DMS114 treated with DMSO at 0.1 percent for 48 hours (cell line): ENCODE measurements at regions not wholly inside any gene's neighbourhood (a gene's known extent, or its start where the extent isn't known, plus 50 kb on each side); places are given as distances from the start of the nearest gene placed in this dataset.
"Not testable (repeated sequence)": the region's sequence is repeated elsewhere in the genome, so short reads cannot be mapped to it uniquely, and the experiment has no call there.

Experiments
- DNase-seq: peaks from one replicate; lab custom pipeline; 2025; ENCODE audit not compliant: unreplicated experiment; lab: John Stamatoyannopoulos, UW

DNA sequence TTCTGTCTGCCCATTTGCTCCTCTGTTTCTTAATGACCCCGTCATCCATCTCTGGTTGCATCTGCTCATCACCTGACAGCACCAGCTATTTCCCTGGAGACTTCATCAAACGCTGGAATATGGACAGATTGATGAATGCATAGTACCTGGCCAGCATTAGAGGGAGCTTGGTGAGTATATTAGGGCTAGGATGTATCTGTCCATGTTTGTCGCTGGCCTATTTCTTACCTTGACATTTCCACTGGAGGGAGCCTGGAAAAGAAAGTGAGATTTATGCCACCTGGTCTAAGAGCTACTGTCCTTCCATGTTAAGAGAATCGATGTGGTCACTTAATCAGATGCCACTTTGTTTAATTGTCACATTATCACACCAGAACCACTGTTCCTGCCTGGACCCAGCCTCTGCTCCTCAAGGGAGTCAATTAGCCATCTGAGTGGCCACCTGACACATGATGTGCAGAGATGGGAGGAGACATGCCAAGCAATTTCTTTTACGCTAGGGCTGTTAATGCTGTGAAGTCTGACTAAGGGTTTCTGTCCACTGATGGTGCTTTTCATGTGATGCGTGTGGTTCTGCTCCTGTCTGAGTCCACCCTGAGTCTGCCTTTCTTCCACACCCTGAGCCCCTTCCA lies 75.3 kb upstream of the SFSWAP start:
- no peak for DNase-seq

DNA sequence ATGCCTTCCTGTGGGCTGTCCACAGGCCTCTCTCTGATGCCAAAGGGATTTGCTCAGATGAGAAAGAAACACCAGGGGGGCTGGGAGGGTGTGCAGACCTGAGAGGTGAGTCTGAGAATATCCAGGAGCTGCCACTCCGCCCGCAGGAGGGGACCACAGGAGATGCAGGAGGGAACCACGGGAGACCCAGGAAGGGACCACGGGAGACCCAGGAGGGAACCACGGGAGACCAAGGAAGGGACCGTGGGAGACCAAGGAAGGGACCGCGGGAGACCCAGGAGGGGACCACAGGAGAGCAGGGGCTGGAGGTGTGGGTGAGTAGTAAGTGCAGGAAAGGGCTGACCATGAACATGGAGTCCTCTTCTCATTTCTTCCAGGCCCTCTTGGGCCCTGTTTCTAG lies 74.6 kb upstream of the SFSWAP start:
- DNase-seq = no peak

DNA sequence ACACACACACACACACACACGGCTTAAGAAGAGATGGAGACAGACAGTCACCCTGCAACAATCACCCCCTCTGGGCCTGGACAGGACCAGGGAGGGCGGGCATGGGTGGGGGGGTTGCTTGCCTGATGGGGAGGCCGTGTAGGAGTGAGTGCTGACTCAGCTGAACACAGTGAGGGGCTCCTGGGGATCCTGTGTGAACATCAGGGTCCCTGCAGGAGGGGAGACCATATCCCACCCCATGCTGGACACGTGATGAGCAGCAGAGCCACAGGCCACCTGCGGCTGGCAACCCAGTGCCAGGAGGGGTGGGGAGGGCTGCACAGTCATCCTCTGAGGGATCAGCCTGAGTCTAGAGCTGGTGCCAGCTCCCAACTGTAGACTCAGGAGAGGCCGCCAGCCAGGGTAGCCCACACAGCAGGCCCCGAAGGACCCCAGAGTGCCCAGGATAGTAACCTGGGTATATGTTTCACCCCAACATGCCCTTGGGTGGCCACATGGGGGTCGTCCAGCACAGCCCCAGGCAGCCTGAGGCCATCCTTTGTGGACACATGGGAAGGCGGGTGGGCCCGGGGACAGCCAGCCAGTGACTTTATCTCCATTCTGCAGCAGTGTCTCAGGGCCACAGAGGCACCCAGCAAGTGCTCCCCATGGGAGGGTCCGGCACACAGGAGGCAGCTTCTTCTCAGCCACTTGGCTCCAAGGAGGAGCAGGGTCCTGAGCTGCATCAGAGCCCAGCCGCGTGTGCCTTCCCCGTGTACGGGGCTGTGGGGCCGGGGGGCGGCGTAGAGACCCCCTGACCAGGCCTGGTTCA lies 73.7 kb upstream of the SFSWAP start:
- no peak for DNase-seq

- DNase-seq = no peak
Observed at GRCh38 chr12:131637986-131638385, 72.9 kb upstream of the SFSWAP start.

GRCh38 chr12:131639270-131639940 lies 71.5 kb upstream of the SFSWAP start:
- no peak for DNase-seq

- DNase-seq = no peak
Observed at GRCh38 chr12:131640525-131640924, 70.4 kb upstream of the SFSWAP start.

DNA sequence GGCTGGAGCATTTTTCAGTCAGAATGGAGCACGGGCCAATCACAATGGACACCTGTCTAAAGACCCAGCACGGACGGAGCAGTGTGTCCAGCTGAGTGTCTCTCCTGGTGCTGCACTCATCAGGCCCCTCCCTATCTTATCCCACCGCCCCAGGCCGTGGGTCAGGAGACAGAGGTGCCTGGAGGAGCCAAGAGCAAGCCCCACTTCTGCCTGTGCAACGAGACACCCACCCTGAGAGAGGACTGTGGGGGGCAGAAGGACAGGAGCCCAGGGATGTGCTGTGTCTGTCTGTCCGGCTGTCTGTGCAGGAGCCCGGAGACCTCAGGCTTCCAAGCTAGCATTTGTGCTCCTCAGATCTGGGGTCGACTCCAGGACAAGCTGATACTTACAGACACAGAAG lies 69.6 kb upstream of the SFSWAP start:
- DNase-seq = no peak

DNA sequence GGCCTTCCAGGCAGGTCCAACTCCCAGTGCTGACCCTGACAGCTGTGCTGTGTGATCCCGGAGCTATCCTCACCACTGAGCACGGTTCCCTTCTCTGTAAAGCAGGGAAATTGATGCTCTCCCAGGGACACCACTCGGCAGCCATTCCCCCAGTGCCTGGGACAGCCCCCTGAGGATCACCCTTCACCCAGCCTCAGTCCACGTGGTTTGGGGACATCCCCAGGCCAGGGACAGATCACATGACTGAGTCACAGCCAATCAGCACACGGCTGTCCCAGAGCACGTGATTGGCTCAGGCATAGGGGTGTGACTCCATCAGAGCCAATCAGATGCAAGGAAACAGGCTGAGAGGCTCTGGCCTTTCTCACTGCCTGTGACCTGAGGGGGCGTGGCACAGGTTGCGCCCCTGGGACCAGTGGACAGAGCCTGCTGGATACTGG lies 68.8 kb upstream of the SFSWAP start:
- DNase-seq = no peak

DNA sequence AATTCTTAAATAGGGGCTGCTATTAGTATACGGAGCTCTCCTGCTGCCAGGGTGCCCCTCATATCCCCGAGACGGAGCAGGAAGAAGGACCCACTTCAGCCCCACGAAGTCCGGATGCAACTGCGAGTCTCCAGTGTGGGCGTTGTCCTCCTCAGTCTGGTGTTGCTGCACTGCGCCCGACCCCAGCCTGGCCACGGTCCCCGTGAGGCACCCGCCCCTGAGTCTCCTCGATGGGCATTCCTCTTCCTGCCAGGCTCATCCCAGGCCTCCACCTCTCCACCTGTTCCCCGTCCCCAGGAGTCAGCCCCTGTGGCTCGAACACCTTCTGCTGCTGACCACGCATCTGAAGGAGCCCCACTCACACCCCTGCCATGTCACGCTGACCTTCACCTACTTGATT lies 68.1 kb upstream of the SFSWAP start:
- DNase-seq = no peak

- DNase-seq = no peak
Observed at GRCh38 chr12:131643631-131644452, 67.0 kb upstream of the SFSWAP start.

DNA sequence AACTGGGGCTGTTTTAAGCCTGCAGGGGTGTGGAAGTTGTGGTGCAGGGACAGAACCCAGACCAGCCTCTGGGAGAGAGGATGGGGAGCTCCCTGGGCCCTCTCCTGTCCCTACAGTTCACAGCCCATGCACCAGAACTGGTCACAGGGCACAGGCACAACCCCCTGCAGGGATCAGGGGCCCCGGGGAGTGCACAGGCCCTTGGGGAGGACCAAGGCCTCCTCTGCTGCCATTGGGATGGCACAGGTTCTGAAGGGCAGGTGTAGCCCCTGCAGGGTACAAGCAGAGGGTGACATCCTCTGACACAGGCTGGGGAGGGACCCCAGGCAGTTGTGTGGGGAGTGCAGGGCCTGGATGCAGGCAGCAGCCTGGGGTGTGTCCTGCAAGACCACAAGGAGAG lies 66.4 kb upstream of the SFSWAP start:
- no peak for DNase-seq

GRCh38 chr12:131644917-131645316 lies 66.0 kb upstream of the SFSWAP start:
- DNase-seq = not testable (repeated sequence)

GRCh38 chr12:131645557-131645956 lies 65.3 kb upstream of the SFSWAP start:
- not testable (repeated sequence) for DNase-seq

DNA sequence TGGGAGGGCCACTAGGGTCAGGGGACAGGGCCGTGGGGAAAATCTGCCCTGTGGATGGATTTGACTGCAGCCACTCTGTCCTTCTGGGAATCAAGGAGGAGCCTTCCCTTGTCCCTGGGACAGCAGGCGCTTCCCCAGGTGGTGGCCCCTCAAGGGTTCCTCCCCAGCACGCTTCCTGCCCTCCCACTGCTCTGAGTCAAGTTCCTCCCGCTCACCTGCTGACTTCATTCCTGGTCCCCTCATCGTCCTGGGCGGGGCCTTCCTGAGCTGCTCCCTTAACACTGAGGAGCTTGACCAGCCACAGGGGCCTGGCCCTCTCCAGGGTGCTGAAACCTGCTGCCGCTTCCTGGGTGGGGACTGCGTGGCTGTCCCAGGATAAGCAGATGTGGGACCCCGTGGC lies 64.4 kb upstream of the SFSWAP start:
- DNase-seq = not testable (repeated sequence)

GRCh38 chr12:131647667-131648066 lies 63.2 kb upstream of the SFSWAP start:
- DNase-seq = no peak

- DNase-seq = not testable (repeated sequence)
Observed at GRCh38 chr12:131655469-131656174, 55.3 kb upstream of the SFSWAP start.

GRCh38 chr12:131656796-131657195 lies 54.1 kb upstream of the SFSWAP start:
- not testable (repeated sequence) for DNase-seq

DNA sequence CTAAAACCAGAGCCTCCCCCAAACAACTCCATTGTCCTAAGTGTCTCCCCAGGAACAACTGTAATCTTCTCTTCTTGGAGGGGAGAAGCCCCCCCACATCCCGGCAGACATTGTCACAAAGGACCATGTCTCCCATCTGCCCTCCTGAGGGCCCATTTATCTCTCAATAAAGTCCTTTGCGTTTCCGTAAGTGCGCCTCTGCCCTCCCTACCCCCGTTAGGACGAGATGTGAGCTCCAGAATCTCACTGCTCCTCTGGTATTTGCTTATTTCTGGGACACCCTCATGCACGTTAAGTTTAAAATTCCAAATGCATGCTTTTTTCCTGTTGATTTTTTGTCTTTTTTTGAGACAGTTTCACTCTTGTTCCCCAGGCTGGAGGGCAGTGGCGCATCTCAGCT lies 52.3 kb upstream of the SFSWAP start:
- DNase-seq = not testable (repeated sequence)

DNA sequence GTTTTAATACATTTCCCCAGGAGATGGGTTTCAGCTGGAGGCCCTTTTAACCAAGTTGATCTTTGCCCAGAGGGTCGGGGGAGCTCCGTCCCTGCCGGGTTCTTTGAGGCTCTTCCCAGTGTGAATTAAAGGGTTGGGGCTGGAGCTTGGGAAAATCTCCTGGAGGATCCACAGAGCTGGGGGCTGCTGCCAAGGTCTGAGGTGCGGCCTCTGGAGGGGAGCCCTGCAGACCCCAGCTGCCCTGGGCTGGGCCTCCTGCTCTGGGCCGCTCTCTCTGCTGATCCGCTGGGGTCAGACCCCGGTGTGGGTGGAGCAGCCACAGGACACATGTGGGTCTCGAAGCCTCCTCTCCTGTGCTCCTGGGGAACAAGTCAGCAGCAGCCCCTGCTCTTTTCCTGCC lies 51.4 kb upstream of the SFSWAP start:
- DNase-seq = not testable (repeated sequence)

GRCh38 chr12:131659976-131660375 lies 50.9 kb upstream of the SFSWAP start:
- DNase-seq = not testable (repeated sequence)
